ENCODE measurements at regions not wholly inside any gene's neighbourhood (a gene's known extent, or its start where the extent isn't known, plus 50 kb on each side); places are given as distances from the start of the nearest gene placed in this dataset.

GRCh38 chr11:45409587-45409986, 123.4 kb upstream of the SYT13 start:
- WGBS (ENCODE audit: extremely low coverage, insufficient read length, low lambda C conversion rate) = no CpG with 5 or more reads among the region's 6 CpGs
- H3T11ph ChIP-seq (ENCODE audit: low read length) = no peak overlapping the region
- H3K4me1 Mint-ChIP-seq = peaks cover 37 to 43% of the 10 kb centered on the region in 2 experiments
- no peaks in the 10 kb centered on the region for H4K20me1 ChIP-seq (ENCODE audit: control insufficient read depth, insufficient read depth, insufficient read length)
- no peak overlapping the region for H2BK12ac ChIP-seq (ENCODE audit: insufficient read length, low read depth, low read length)
- no peak overlapping the region for H2AK5ac ChIP-seq (ENCODE audit: insufficient read length, low read length)
- H3K4me2 ChIP-seq (ENCODE audit: insufficient read depth, insufficient read length, low read length) = no peak overlapping the region
- no peak overlapping the region for H2BK5ac ChIP-seq (ENCODE audit: insufficient read length, low read length)
- no peak overlapping the region for H3K9ac ChIP-seq (ENCODE audit: extremely low read depth, insufficient read length, low read length)
- no peak overlapping the region for H3K27ac Mint-ChIP-seq
- H2BK20ac ChIP-seq (ENCODE audit: low read depth, low read length, poor library complexity, severe bottlenecking) = no peak overlapping the region
- no peak overlapping the region for H3K23ac ChIP-seq (ENCODE audit: insufficient read length, low read depth, low read length)
- H4K5ac ChIP-seq (ENCODE audit: insufficient read length, low read depth, low read length) = no peak overlapping the region
- no peaks in the 10 kb centered on the region for H3K23me2 ChIP-seq (ENCODE audit: insufficient read length, low read depth, low read length, poor library complexity, severe bottlenecking)
- H3K27me3 Mint-ChIP-seq (ENCODE audit: low read depth) = peaks cover 14% of the 10 kb centered on the region
- H3K79me1 ChIP-seq (ENCODE audit: insufficient read depth, low read depth, low read length, poor library complexity, severe bottlenecking) = no peaks in the 10 kb centered on the region
- H3K56ac ChIP-seq (ENCODE audit: insufficient read length, low read depth, low read length) = no peak overlapping the region
- H3K27me3 ChIP-seq (ENCODE audit: insufficient read depth, low read length) = no peaks in the 10 kb centered on the region
- peaks cover 9% of the 10 kb centered on the region; the same call in 1 of the 2 replicates for H3K4me1 ChIP-seq (ENCODE audit: insufficient read depth, low read length)
- no peak overlapping the region for H2AFZ ChIP-seq (ENCODE audit: low read length)
- H3K79me2 ChIP-seq (ENCODE audit: insufficient read depth, low read length) = no peaks in the 10 kb centered on the region
- H3K4ac ChIP-seq (ENCODE audit: low read depth, low read length) = no peak overlapping the region
- no peaks in the 10 kb centered on the region; a peak in 1 of 7 replicates for H3K36me3 Mint-ChIP-seq (ENCODE audit: insufficient read depth in 1 of 3, low read depth in 3 of 3)
- H3K14ac ChIP-seq (ENCODE audit: insufficient read depth, low read length) = no peak overlapping the region; the same call in 1 of the 2 replicates
- DNase-seq = no peak
- no peak for TF ChIP-seq CTCF (conservative IDR thresholded peaks at IDR 0.05)
- H3K9me3 ChIP-seq (ENCODE audit: control insufficient read depth, low read depth, low read length) = no peaks in the 10 kb centered on the region
- no peak overlapping the region for H4K8ac ChIP-seq (replicated peaks; ENCODE audit: insufficient read length, low read depth, low read length)
- H3K9me3 Mint-ChIP-seq = no peaks in the 10 kb centered on the region
- H2BK120ac ChIP-seq (ENCODE audit: low read depth, low read length, poor library complexity, severe bottlenecking) = no peak overlapping the region
- no peak overlapping the region for H3K18ac ChIP-seq (ENCODE audit: insufficient read length, low read depth, low read length)
- H3K27ac ChIP-seq (ENCODE audit: insufficient read length, low read depth, low read length) = no peak overlapping the region
- no peak overlapping the region for H3K4me3 Mint-ChIP-seq
- no peak overlapping the region for H2BK15ac ChIP-seq (ENCODE audit: low read depth, low read length)
- no peak overlapping the region for H4K91ac ChIP-seq (ENCODE audit: insufficient read length, low read depth, low read length)

Measured in H9 (cell line).